BLaER1 (cell line): ENCODE measurements at regions not wholly inside any gene's neighbourhood (a gene's known extent, or its start where the extent isn't known, plus 50 kb on each side); places are given as distances from the start of the nearest gene placed in this dataset.
"Not testable (repeated sequence)": the region's sequence is repeated elsewhere in the genome, so short reads cannot be mapped to it uniquely, and the experiment has no call there.

Source experiments
- H3K27ac ChIP-seq: shearing (Covaris generic); formaldehyde crosslinking; 2 replicates; pipeline ENCODE4 v1.8.1; 2022
- H3K27me3 ChIP-seq: shearing (Covaris generic); formaldehyde crosslinking; 2 replicates; pipeline ENCODE4 v1.8.1; 2022
- H3K36me3 ChIP-seq: shearing (Covaris generic); formaldehyde crosslinking; 2 replicates; pipeline ENCODE4 v1.8.1; 2022
- H3K4me1 ChIP-seq: shearing (Covaris generic); formaldehyde crosslinking; 2 replicates; pipeline ENCODE4 v1.8.1; 2022
- H3K4me2 ChIP-seq: shearing (Covaris generic); formaldehyde crosslinking; 2 replicates; pipeline ENCODE4 v1.8.1; 2022
- H3K4me3 ChIP-seq: shearing (Covaris generic); formaldehyde crosslinking; 2 replicates; pipeline ENCODE4 v1.8.1; 2022
- H3K9ac ChIP-seq: shearing (Covaris generic); formaldehyde crosslinking; 2 replicates; pipeline ENCODE4 v1.8.1; 2022
- H3K9me3 ChIP-seq: shearing (Covaris generic); formaldehyde crosslinking; 2 replicates; pipeline ENCODE4 v1.8.1; 2022
- H4K20me1 ChIP-seq: shearing (Covaris generic); formaldehyde crosslinking; 2 replicates; pipeline ENCODE4 v1.8.1; 2022
- Cebpa-rat ChIP-seq: shearing (Covaris generic); IDR thresholded peaks from 2 replicates; pipeline ENCODE4 v1.8.1; 2022

- no peak for TF ChIP-seq Cebpa-rat
- no peak overlapping the region for H3K4me2 ChIP-seq
These were observed 66.5 kb upstream of the THUMPD2 start for GRCh38 chr2:39845460-39846146.

DNA sequence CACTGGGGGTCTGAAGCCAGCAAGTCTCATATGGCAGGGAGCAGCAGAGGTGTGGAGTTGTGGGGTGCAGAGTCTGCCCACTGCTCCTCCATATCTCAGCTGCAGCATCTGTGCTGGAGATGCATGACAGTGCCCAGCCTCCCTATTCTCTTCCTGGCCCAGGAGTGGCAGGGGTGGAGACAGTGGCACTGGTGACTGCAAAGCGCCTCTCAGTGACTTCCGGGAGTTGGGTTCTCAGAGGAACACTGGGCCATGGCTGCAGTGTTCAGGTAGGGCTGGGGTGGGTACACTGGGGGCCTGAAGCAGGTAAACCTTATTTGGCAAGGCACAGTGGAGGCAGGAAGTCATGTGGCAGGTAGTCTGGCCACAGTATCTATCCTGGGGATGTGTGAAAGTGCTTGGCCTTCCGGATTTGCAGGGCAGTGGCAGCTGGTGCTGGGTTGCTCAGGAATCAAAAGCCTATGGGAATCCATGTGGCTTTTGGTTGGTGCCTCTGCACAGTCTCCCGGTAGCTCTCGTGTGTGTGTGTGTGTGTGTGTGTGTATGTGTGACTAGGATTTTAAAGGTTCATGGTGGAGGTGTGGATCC lies 60.3 kb upstream of the THUMPD2 start:
- H3K9me3 ChIP-seq = peaks cover 39% of the 10 kb centered on the region
- H3K4me3 ChIP-seq = peak overlapping the region; percentile 50
- H4K20me1 ChIP-seq = no peaks in the 10 kb centered on the region
- peak overlapping the region; percentile 51 for H3K27ac ChIP-seq
- H3K4me1 ChIP-seq = peaks cover 26% of the 10 kb centered on the region
- H3K4me2 ChIP-seq = peak overlapping the region; percentile 68
- no peak overlapping the region for H3K9ac ChIP-seq
- H3K36me3 ChIP-seq = no peaks in the 10 kb centered on the region
- no peaks in the 10 kb centered on the region for H3K27me3 ChIP-seq
- TF ChIP-seq Cebpa-rat = no peak

More at GRCh38 chr2:39845460-39846146, 66.5 kb upstream of the THUMPD2 start:
- Histone ChIP-seq H3K9ac (no peak overlapping the region), H3K27ac (no peak overlapping the region), H3K4me3 (no peak overlapping the region), H4K20me1 (no peaks in the 10 kb centered on the region), H3K9me3 (peaks cover 12% of the 10 kb centered on the region), H3K36me3 (no peaks in the 10 kb centered on the region), H3K27me3 (no peaks in the 10 kb centered on the region), H3K4me1 (peaks cover 13% of the 10 kb centered on the region)

GRCh38 chr2:39838589-39838988 lies 59.5 kb upstream of the THUMPD2 start:
- Histone ChIP-seq H3K9me3 (peaks cover 35% of the 10 kb centered on the region), H3K9ac (no peak overlapping the region), H3K4me3 (no peak overlapping the region), H3K36me3 (no peaks in the 10 kb centered on the region), H3K27ac (peak overlapping the region; percentile 51), H4K20me1 (no peaks in the 10 kb centered on the region), H3K4me2 (peak overlapping the region; percentile 68), H3K4me1 (peaks cover 26% of the 10 kb centered on the region), H3K27me3 (no peaks in the 10 kb centered on the region)
- TF ChIP-seq Cebpa-rat = no peak

DNA sequence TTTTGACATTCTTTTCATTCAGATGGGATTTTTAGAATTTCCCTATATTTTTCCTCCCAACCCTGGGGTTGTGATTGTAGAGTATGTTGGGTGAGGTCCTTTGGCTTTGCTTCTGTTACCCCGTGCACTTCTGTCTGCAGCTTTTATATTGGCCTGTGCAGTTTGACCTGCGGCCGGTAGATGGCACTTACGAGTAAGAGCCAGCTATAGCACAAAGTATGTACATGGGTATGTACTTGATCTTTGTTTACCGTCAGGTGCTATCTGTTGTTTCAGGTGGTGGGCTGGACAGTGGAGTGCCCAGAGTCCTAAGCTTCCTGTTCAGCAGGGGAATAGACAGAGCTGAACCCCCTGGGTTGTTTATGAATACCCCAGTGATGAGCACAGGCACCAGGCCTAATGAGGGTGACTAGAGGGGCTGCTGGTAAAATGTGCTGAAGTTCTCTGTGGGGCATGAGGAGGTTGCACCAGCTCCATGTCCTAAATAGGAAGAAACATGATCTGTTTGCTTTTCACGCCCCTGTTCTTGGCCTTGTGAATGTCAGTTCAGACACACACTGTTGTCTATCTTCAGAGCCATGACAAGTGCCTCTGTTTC lies 58.9 kb upstream of the THUMPD2 start:
- no peak for TF ChIP-seq Cebpa-rat
- Histone ChIP-seq H3K36me3 (no peaks in the 10 kb centered on the region), H3K27me3 (no peaks in the 10 kb centered on the region), H3K4me1 (peaks cover 26% of the 10 kb centered on the region), H3K9ac (no peak overlapping the region), H3K4me2 (no peak overlapping the region), H3K9me3 (peaks cover 35% of the 10 kb centered on the region), H3K4me3 (no peak overlapping the region), H3K27ac (peak overlapping the region; percentile 51; the same call in 1 of the 2 replicates), H4K20me1 (no peaks in the 10 kb centered on the region)

- H3K27ac ChIP-seq = no peak overlapping the region
- H3K36me3 ChIP-seq = no peaks in the 10 kb centered on the region
- no peak overlapping the region for H3K9ac ChIP-seq
- no peaks in the 10 kb centered on the region for H4K20me1 ChIP-seq
- no peaks in the 10 kb centered on the region for H3K27me3 ChIP-seq
- H3K4me3 ChIP-seq = no peak overlapping the region
- H3K4me1 ChIP-seq = peaks cover 26% of the 10 kb centered on the region
- peaks cover 35% of the 10 kb centered on the region for H3K9me3 ChIP-seq
- H3K4me2 ChIP-seq = no peak overlapping the region
- TF ChIP-seq Cebpa-rat = no peak
These were observed 57.6 kb upstream of the THUMPD2 start for GRCh38 chr2:39836638-39837037.

GRCh38 chr2:39834426-39834825 lies 55.4 kb upstream of the THUMPD2 start:
- no peak overlapping the region for H3K9ac ChIP-seq
- H3K9me3 ChIP-seq = peaks cover 35% of the 10 kb centered on the region
- peaks cover 15% of the 10 kb centered on the region for H3K4me1 ChIP-seq
- no peak overlapping the region for H3K27ac ChIP-seq
- H3K27me3 ChIP-seq = no peaks in the 10 kb centered on the region
- no peak for TF ChIP-seq Cebpa-rat
- H3K36me3 ChIP-seq = no peaks in the 10 kb centered on the region
- no peaks in the 10 kb centered on the region for H4K20me1 ChIP-seq
- no peak overlapping the region for H3K4me3 ChIP-seq
- H3K4me2 ChIP-seq = no peak overlapping the region

- H3K9me3 ChIP-seq, H3K9ac ChIP-seq, H3K27ac ChIP-seq, H3K4me2 ChIP-seq, H3K36me3 ChIP-seq, H3K27me3 ChIP-seq, H4K20me1 ChIP-seq, H3K4me3 ChIP-seq, H3K4me1 ChIP-seq: not testable (repeated sequence)
These were observed 51.6 kb upstream of the THUMPD2 start for GRCh38 chr2:39830610-39831009.
